Choroid plexus epithelial cell (primary cell): ENCODE measurements at regions not wholly inside any gene's neighbourhood (a gene's known extent, or its start where the extent isn't known, plus 50 kb on each side); places are given as distances from the start of the nearest gene placed in this dataset.
"Not testable (repeated sequence)": the region's sequence is repeated elsewhere in the genome, so short reads cannot be mapped to it uniquely, and the experiment has no call there.

Experiments used
- DNase-seq: peaks from one replicate; pipeline ENCODE4 v3.0.0-alpha.2; 2010; ENCODE audit warnings: low read depth
- H3K4me3 ChIP-seq: 2 replicates; pipeline ENCODE4 v1.5.1; 2011; ENCODE audit warnings: low read depth, mild to moderate bottlenecking, control low read depth, low read length, moderate library complexity
- CTCF ChIP-seq: conservative IDR thresholded peaks from 2 replicates; pipeline ENCODE4 v1.5.1; 2011; ENCODE audit warnings: low read depth, mild to moderate bottlenecking, control low read depth, inconsistent platforms, low read length, moderate library complexity

GRCh38 chr13:93037780-93038179 lies 188.8 kb upstream of the GPC6 start:
- H3K4me3 ChIP-seq, result no peak overlapping the region
- TF ChIP-seq CTCF, result no peak
- no peak for DNase-seq

- no peak overlapping the region for H3K4me3 ChIP-seq
- TF ChIP-seq CTCF, result no peak
- DNase-seq, result no peak
These were observed 188.4 kb upstream of the GPC6 start for GRCh38 chr13:93038187-93038586.

- DNase-seq, result peak; percentile 17
- no peak overlapping the region for H3K4me3 ChIP-seq
- no peak for TF ChIP-seq CTCF
These were observed 187.5 kb upstream of the GPC6 start for GRCh38 chr13:93039131-93039530.

GRCh38 chr13:93041566-93041965 lies 185.0 kb upstream of the GPC6 start:
- H3K4me3 ChIP-seq, result not testable (repeated sequence)

GRCh38 chr13:93045836-93046235 lies 180.8 kb upstream of the GPC6 start:
- DNase-seq, result peak; percentile 5
- TF ChIP-seq CTCF, result no peak
- H3K4me3 ChIP-seq, result no peak overlapping the region

More at GRCh38 chr13:93041566-93041965, 185.0 kb upstream of the GPC6 start:
- not testable (repeated sequence) for DNase-seq

GRCh38 chr13:93055233-93055632 lies 171.4 kb upstream of the GPC6 start:
- no peak overlapping the region for H3K4me3 ChIP-seq
- no peak for TF ChIP-seq CTCF
- no peak for DNase-seq

- H3K4me3 ChIP-seq, result no peak overlapping the region
- DNase-seq, result no peak
- TF ChIP-seq CTCF, result no peak
These were observed 168.3 kb upstream of the GPC6 start for GRCh38 chr13:93058301-93058700.

- TF ChIP-seq CTCF, result no peak
- no peak overlapping the region for H3K4me3 ChIP-seq
- no peak for DNase-seq
These were observed 166.5 kb upstream of the GPC6 start for GRCh38 chr13:93060144-93060543.
